NCI-H345 treated with DMSO at 0.1 percent for 48 hours (cell line): ENCODE measurements at regions not wholly inside any gene's neighbourhood (a gene's known extent, or its start where the extent isn't known, plus 50 kb on each side); places are given as distances from the start of the nearest gene placed in this dataset.
"Not testable (repeated sequence)": the region's sequence is repeated elsewhere in the genome, so short reads cannot be mapped to it uniquely, and the experiment has no call there.

Experiments used
- DNase-seq: peaks from one replicate; lab custom pipeline; 2025; ENCODE audit not compliant: unreplicated experiment; lab: John Stamatoyannopoulos, UW

GRCh38 chr17:77288115-77288619 is 147.4 kb downstream of the SEC14L1 start:
- DNase-seq = no peak

GRCh38 chr17:77290759-77291558 is 150.2 kb downstream of the SEC14L1 start:
- not testable (repeated sequence) for DNase-seq

DNA sequence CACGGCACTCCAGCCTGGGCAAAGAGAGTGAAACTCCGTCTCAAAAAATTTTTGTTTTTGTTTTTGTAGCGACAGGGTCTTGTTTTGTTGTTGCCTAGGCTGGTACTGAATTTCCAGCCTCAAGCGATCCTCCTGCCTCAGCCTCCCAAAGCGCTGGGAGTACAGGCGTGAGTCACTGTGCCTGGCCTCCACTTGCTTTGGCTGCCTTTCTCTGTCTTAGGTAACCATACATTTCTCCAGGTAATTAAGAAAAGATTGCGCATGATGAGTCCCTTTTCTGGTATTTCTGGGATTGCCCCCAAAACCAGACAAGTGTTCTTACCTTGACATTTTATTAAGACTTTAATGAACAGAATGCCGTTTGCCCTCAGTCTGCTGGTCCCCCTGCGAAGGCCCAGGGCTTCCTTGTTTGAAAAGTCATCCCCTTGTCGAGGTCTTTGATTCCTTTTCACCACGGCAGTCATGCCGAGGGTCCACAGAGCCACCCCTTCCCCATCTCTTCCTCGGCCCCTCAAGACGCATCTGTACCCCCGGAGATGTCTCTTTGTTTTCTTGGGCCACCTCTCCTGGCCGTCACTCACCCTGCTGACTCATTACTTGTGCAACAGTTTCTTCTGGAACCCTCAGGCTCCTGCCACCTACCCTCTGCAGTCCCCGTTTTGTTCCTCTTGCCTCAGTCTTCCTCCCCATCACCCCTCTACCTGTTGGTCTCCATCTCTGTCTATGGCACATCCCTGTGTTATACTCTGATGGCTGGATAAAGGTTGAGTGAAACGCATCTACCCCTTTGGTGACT is 151.0 kb downstream of the SEC14L1 start:
- no peak for DNase-seq

DNA sequence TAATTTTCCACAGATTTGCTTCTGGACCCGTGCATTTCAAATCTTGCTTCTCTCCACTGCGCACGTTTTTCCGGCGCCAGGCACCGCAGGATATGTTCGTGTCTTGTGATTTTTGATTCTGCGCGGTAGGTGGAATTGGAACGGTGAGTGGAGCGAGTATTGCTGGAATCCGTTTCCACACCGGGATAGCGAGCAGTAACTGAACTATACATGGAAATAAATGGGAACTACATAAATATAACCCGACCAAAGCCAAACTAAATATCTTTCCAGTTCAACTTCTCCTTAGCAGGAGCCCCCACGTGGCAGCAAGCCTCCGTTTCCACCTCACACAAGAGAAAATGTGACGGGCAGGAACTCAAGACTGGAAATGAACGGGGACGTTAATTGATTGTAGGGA is 154.0 kb downstream of the SEC14L1 start:
- DNase-seq = no peak

DNA sequence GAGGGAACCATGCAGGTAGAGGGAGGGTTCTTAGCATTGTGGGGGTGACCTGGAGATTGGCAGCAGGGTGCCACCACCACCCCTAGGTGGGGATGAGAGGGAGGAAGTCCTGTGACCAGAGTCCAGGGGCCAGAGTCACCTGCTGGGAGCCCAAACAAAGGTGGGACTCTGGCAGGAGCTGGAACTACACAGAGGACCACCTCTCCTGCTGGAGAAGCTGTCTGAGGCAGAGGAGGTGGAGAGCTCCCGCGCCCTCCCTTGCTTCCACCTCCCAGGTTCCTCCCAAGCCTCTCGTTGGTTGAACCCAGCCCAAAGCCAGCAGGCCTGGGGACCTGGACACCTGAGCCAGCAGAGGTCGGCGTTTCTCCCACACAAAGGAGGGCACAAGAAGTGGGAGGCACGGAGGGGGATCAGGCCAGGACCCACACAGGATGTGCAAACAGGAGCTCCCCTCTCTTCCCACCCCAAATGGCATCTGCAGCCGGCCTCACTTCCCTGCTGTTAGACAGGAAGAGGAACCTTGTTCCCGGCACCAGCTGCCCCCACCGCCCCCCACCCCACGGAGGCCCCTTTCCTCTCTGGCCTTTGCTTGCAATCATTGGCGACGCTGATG is 154.6 kb downstream of the SEC14L1 start:
- DNase-seq = no peak

- DNase-seq = no peak
Observed at GRCh38 chr17:77296769-77297409, 156.1 kb downstream of the SEC14L1 start.

- no peak for DNase-seq
Observed at GRCh38 chr17:77297693-77298666, 157.2 kb downstream of the SEC14L1 start.

DNA sequence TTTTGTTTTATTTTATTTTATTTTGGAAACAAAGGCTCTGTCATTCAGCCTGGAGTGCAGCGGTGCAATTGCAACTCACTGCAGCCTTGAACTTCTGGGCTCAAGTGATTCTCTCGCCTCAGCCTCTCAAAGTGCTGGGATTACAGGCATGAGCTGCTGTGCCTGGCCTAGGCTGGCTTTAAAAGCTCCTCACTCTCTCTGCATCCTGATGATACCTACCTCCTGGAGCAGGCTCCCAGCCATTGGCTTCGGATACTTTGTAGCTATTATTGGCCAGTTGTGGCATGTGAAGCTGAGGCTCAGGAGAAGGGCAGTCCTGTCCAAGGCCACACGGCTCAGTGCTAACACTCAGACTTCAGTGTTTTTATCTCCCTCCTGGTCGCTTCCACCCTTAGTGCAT is 158.0 kb downstream of the SEC14L1 start:
- DNase-seq = no peak

- DNase-seq = no peak
Observed at GRCh38 chr17:77299256-77300015, 158.7 kb downstream of the SEC14L1 start.

DNA sequence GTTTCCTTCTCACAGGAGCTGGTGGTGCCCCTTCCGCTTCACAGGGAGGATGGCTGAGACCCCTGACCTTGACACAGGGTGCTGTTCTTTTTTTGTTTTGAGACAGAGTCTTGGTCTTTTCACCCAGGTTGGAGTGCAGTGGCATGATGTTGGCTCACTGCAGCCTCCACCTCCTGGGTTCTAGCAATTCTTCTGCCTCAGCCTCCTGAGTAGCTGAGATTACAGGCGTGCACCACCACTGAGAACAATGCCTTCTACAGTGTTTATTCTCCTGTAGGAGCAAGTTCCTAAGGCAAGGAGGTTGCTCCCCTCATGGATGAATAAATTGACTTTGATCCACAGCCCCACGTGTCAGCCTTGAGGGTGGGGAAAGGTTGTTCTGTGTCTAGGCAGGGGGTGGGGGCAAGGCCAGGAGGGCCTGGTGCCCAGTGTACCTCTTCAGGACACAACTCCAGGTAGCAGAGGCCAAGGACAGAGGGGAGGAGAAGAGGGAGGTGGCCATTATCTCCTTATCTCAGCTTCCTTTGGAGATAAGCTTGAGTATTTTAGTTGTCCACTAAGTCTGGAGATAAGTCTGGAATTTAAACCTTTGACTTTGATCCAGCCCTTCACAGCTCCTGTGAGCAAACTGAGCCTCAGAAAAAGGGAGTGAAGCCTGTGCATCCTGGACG is 159.4 kb downstream of the SEC14L1 start:
- no peak for DNase-seq

- no peak for DNase-seq
Observed at GRCh38 chr17:77301694-77302266, 161.0 kb downstream of the SEC14L1 start.

DNA sequence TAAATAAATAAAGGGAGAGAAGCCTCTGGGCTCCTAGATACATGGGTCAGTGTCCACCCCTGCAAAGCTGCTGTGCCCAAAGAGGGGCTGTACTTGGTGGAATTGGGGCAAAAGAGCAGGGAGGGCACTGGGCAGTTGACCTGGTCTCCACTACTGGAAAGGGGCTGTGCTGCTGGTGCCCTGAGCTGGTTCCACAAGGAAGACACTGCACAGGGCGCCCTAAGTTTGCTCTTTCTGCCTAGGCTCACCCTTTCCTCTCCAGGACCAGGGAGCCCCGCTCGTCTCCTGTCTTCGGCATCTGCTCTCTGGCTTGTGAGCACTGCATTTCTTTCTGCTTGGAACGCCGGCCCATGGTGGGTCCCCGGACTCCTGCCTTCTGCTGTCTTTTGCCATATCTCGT is 161.9 kb downstream of the SEC14L1 start:
- DNase-seq = no peak

GRCh38 chr17:77303620-77304019 is 162.9 kb downstream of the SEC14L1 start:
- no peak for DNase-seq

DNA sequence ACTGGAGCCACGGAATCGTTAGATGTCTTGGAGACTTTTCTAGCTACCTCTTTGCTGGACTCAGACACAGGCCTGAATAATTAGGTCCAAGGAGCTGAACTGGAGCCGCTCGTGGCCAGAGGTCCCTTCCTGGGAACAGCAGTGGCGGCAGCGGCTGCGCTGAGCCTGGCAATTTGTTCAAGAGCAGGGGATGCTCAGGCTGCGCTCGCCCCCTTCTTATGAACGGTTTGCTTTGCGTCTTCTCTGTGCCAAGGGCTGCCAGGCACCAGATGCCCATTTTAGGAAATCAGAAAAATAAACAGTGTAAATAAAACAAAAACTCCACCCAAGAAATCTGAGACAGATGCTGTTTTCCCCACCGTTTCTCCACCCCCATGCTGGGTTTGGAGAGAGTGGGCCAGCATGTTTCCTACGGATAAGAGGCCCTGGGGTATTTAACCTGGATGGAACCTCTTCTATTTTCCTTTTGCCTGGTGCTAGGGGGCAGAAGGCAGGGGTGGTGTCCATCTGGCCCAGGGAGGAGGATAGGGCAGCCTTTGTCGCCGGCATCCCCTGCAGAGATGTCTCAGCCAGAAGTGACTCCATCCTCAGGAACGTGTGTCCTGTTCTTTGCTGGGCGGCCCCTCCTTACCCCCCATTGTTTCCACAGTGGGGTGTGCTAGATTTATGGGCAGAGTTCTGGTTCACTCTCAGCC is 163.4 kb downstream of the SEC14L1 start:
- no peak for DNase-seq

DNA sequence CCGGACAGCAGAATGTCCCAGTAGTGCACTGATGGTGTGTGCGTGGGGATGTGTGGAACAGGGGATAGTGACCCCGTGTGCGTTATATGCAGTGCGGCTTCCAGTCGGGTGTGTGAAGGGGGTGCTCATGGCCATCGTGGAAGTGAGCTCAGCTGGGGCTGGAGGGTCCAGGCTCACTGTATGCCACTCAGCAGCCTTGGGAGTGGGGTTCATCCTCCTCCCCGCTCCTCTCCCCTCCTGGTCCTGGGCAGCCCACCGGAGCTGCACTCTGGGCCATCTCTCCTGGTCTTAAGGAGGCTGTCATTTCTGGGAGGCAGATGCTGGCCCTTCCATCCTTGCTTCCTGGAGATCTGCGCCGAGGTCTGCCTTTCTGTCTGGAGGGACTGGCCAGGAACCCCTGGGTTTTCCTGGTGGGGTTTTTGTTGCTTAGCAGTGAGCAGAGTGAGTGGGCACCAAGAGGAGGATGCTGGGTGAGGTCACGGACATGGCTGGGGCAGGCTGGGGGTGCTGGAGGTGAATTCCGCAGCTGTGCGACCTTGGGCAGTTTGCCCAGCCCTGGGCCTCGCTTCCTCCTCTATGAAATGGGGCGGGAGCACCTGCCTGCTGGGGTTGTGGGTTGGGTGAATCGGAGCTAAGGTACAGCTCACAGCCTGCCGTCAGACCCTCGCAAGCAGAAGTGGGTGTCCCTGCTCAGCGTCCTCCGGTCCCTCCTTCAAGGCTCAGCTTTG is 164.1 kb downstream of the SEC14L1 start:
- no peak for DNase-seq

DNA sequence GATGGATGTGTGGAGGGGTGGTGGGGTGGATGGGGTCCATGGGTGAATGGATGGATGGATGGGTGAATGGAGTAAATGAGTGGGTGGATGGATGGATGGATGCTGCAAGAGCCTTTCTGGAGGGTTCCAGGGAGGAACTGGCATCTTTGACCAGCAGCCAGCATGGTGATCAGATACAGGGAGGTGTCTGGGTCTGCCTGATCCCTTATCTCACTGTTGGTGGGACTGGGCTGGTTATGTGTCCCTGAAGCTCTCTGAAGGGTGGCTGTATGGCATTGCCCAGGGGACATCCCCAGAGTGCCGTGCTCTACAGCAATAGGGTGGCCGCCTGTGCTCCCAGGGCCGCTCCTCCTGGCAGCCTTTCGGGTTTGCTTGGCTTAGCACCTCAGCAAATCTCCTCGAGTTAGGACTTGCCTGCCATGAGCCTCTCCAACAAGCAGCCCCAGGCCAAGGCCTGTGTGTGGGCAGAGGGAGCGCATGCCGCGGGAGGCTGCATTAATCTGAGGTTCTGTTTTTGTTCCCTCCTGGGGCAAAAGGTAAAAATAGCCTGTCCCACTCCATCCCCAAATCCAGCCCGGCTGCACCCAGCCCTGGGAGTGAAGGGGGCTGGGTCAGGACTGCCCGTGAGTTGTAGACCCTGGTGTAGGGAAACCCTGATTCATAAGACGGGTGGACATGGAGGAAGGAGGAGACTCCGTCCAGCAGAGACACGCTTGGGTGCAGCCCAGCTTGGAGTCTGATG is 165.4 kb downstream of the SEC14L1 start:
- DNase-seq = no peak
